GM12878 (cell line): ENCODE measurements at regions not wholly inside any gene's neighbourhood (a gene's known extent, or its start where the extent isn't known, plus 50 kb on each side); places are given as distances from the start of the nearest gene placed in this dataset.

ENCODE experiments used
- ATAC-seq: fragments of 200-7000 bp; cut with Tn5 transposase; 3 replicates; pipeline ENCODE4 v1.9.1; 2020; ENCODE audit warnings: mild to moderate bottlenecking, moderate library complexity
- BruUV-seq: library from RNA; stranded (reverse); fragments of 400-500 nt; replicated peaks from 2 replicates; lab custom pipeline; 2021; lab: Mats Ljungman, UMichigan
- CTCF ChIA-PET: fragments of 300-600 bp; sonication (Branson Sonifier 250); formaldehyde crosslinking; extraction: SDS; loops from one replicate; lab custom pipeline; 2021; ENCODE audit warnings: inconsistent platforms; lab: Yijun Ruan, JAX
- POLR2A ChIA-PET: fragments of 350-600 bp; formaldehyde crosslinking; extraction: SDS; loops from one replicate; lab custom pipeline; 2021; ENCODE audit warnings: inconsistent platforms; lab: Charles Lee
- RAD21 ChIA-PET: fragments of 300-600 bp; sonication (Branson Sonifier 250); formaldehyde crosslinking; loops from one replicate; lab custom pipeline; 2023; ENCODE audit warnings: antibody characterized with exemption; ENCODE audit not compliant: unreplicated experiment; lab: Charles Lee
- SMC1A ChIA-PET: fragments of 300-600 bp; sonication (Branson Sonifier 250); formaldehyde crosslinking; loops from one replicate; lab custom pipeline; 2023; ENCODE audit not compliant: unreplicated experiment, uncharacterized antibody; lab: Charles Lee
- DNase-seq: peaks from one replicate; pipeline ENCODE4 v3.0.0-alpha.2; 2011; ENCODE audit warnings: low read depth, low spot score
- FAIRE-seq: peaks from 3 replicates; lab custom pipeline; 2011; peaks lifted over from hg19 to GRCh38; lab: Jason Lieb, UNC
- H2AFZ ChIP-seq: 2 replicates; pipeline ENCODE4 v1.6.0; 2011; ENCODE audit warnings: low read depth, low read length, control low read depth; ENCODE audit not compliant: control insufficient read depth
- H3K27ac ChIP-seq: 2 replicates; pipeline ENCODE4 v1.5.1; 2011; ENCODE audit warnings: control low read depth; ENCODE audit not compliant: control insufficient read depth, insufficient read depth
- H3K27me3 ChIP-seq, 2 experiments: replicated peaks in 1 of 2; 2 replicates each; pipeline versions ENCODE4 v1.6.0 to v1.6.1; 2011; ENCODE audit warnings: low read length in 1 of 2; ENCODE audit not compliant: control insufficient read depth in 2 of 2, insufficient read depth in 2 of 2
- H3K36me3 ChIP-seq, 2 experiments: 2 replicates each; pipeline ENCODE4 v1.5.1; 2011; ENCODE audit warnings: low read length in 1 of 2; ENCODE audit not compliant: control insufficient read depth in 2 of 2, insufficient read depth in 2 of 2
- H3K4me1 ChIP-seq: 2 replicates; pipeline ENCODE4 v1.6.1; 2011; ENCODE audit warnings: mild to moderate bottlenecking, low read length, moderate library complexity, mixed read lengths; ENCODE audit not compliant: control insufficient read depth, insufficient read depth
- H3K4me2 ChIP-seq: 2 replicates; pipeline ENCODE4 v1.6.0; 2011; ENCODE audit warnings: control low read depth; ENCODE audit not compliant: control insufficient read depth, insufficient read depth
- H3K4me3 ChIP-seq: fragments of 200-600 bp; sonication (generic); 2 replicates; pipeline ENCODE4 v1.5.1; 2016
- H3K79me2 ChIP-seq: 2 replicates; pipeline ENCODE4 v1.6.0; 2011; ENCODE audit warnings: low read length; ENCODE audit not compliant: control insufficient read depth, insufficient read depth
- H3K9ac ChIP-seq: 2 replicates; pipeline ENCODE4 v1.8.0; 2011; ENCODE audit warnings: low read length, control low read depth, mixed read lengths; ENCODE audit not compliant: control insufficient read depth, insufficient read depth
- H3K9me3 ChIP-seq: replicated peaks from 3 replicates; pipeline ENCODE4 v1.5.1; 2011; ENCODE audit warnings: mild to moderate bottlenecking, low read length; ENCODE audit not compliant: control insufficient read depth, insufficient read depth
- H4K20me1 ChIP-seq: 2 replicates; pipeline ENCODE4 v1.6.0; 2011; ENCODE audit not compliant: control insufficient read depth, insufficient read depth
- EED ChIP-seq: sonication (generic); IDR thresholded peaks from 2 replicates; pipeline ENCODE4 v1.6.1; 2016; ENCODE audit warnings: antibody characterized with exemption, low read depth
- PML ChIP-seq: IDR thresholded peaks from 2 replicates; pipeline ENCODE4 v1.6.1; 2012; ENCODE audit warnings: low read length, inconsistent platforms
- POLR2AphosphoS2 ChIP-seq: IDR thresholded peaks from 2 replicates; pipeline ENCODE4 v1.6.1; 2011; ENCODE audit warnings: low read depth, mild to moderate bottlenecking, low read length, improper control_type of control experiment, moderate library complexity
- RBBP5 ChIP-seq: fragments of 200-600 bp; sonication (generic); conservative IDR thresholded peaks from 2 replicates; pipeline ENCODE4 v1.6.1; 2016
- SIN3A ChIP-seq: IDR thresholded peaks from 2 replicates; pipeline ENCODE4 v1.6.1; 2012; ENCODE audit warnings: low read depth, low read length, improper control_type of control experiment
- SMC3 ChIP-seq: IDR thresholded peaks from 2 replicates; pipeline ENCODE4 v1.6.1; 2011; ENCODE audit warnings: low read length, improper control_type of control experiment, borderline replicate concordance
- SUPT20H ChIP-seq: IDR thresholded peaks from 2 replicates; pipeline ENCODE4 v1.6.1; 2011; ENCODE audit warnings: low read depth, mild to moderate bottlenecking, low read length, moderate library complexity, borderline replicate concordance; ENCODE audit not compliant: control insufficient read depth
- TCF7 ChIP-seq: IDR thresholded peaks from 2 replicates; pipeline ENCODE4 v1.6.1; 2014; ENCODE audit warnings: antibody characterized with exemption, borderline replicate concordance
- USF1 ChIP-seq: IDR thresholded peaks from 2 replicates; pipeline ENCODE4 v1.6.1; 2011; ENCODE audit warnings: borderline replicate concordance, low read depth, mild to moderate bottlenecking, moderate library complexity, mixed read lengths, low read length; ENCODE audit not compliant: insufficient read depth; ENCODE audit errors: extremely low read length
- ZNF622 ChIP-seq: fragments of 450-650 bp; IDR thresholded peaks from 2 replicates; pipeline ENCODE4 v1.6.1; 2017; ENCODE audit warnings: mild to moderate bottlenecking, inconsistent platforms
- WGBS: methylation state at CpG from one replicate; pipeline ENCODE4 v1.1.6; 2016; ENCODE audit warnings: low lambda C conversion rate; ENCODE audit not compliant: insufficient replicate concordance, insufficient coverage; ENCODE audit errors: missing lambda C conversion rate; 5-methylcytosine and 5-hydroxymethylcytosine counted together
- in situ Hi-C: fragments of 300-500 bp; cut with MboI; formaldehyde crosslinking; loops from 9 replicates; pipeline ENCODE4 v1.14.3; 2018; ENCODE audit warnings: mixed read lengths
- intact Hi-C: fragments of 100-400 bp; cut with micrococcal nuclease; formaldehyde crosslinking; loops from one replicate; pipeline ENCODE4 v1.14.2; 2022; ENCODE audit not compliant: unreplicated experiment
- TF ChIP-seq, protein P1 (sequence below): fragments of 450-650 bp; IDR thresholded peaks from 2 replicates; pipeline ENCODE4 v1.6.1; 2014; ENCODE audit warnings: mild to moderate bottlenecking

DNA sequence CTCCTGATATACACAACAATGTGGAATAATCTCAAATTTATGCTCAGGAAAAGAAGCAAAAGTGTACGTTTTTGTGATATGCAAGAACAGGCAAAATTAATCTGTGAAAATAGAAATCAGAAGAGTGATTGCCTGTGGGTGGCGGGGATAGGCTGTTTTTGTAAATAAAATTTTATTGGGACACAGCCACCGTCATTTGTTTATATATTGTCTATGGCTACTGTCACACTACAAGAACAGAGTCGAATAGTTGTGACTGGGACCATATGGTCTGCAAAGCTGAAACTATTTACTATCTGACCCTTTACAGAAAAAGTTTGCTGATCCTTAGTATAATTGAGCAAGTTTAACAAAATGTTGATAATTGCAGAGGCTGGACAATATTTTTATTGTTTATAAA is 269.5 kb upstream of the HTR2A start:
- Histone ChIP-seq H3K79me2 (no peaks in the 10 kb centered on the region), H3K27me3 (no peaks in the 10 kb centered on the region), H3K9ac (no peak overlapping the region), H3K36me3 (no peaks in the 10 kb centered on the region), H4K20me1 (no peaks in the 10 kb centered on the region), H2AFZ (no peak overlapping the region), H3K27ac (no peak overlapping the region), H3K9me3 (no peaks in the 10 kb centered on the region; the same call in 2 of the 3 replicates), H3K4me1 (peaks cover 4% of the 10 kb centered on the region; the same call in 1 of the 2 replicates), H3K4me3 (no peak overlapping the region), H3K4me2 (no peak overlapping the region)
- BruUV-seq = no TSS peak
- no peak for FAIRE-seq
- no peak for DNase-seq
- ChIA-PET CTCF (no interaction called here), RAD21 (no interaction called here), SMC1A (no interaction called here), POLR2A (no interaction called here)
- no peak for ATAC-seq
- 43% methylated on average over 4 of the region's 4 CpGs for WGBS
- TF ChIP-seq EED = no peak
- no peak for TF ChIP-seq PML
- TF ChIP-seq POLR2AphosphoS2 = no peak
- TF ChIP-seq SMC3 = no peak
- TF ChIP-seq, protein P1, sequence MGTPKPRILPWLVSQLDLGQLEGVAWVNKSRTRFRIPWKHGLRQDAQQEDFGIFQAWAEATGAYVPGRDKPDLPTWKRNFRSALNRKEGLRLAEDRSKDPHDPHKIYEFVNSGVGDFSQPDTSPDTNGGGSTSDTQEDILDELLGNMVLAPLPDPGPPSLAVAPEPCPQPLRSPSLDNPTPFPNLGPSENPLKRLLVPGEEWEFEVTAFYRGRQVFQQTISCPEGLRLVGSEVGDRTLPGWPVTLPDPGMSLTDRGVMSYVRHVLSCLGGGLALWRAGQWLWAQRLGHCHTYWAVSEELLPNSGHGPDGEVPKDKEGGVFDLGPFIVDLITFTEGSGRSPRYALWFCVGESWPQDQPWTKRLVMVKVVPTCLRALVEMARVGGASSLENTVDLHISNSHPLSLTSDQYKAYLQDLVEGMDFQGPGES = no peak
- no peak for TF ChIP-seq USF1
- no peak for TF ChIP-seq ZNF622
- TF ChIP-seq TCF7 = no peak
- no peak for TF ChIP-seq SUPT20H
- TF ChIP-seq SIN3A = no peak
- no peak for TF ChIP-seq RBBP5
- intact Hi-C loops (no loop called here), in situ Hi-C loops (no loop called here)
